Vagina (tissue), 2 donors: ENCODE measurements at regions not wholly inside any gene's neighbourhood (a gene's known extent, or its start where the extent isn't known, plus 50 kb on each side); places are given as distances from the start of the nearest gene placed in this dataset.
"Not testable (repeated sequence)": the region's sequence is repeated elsewhere in the genome, so short reads cannot be mapped to it uniquely, and the experiment has no call there.

Source experiments
- DNase-seq, 2 donors: peaks; one replicate each; pipeline ENCODE4 v3.0.0-alpha.2; 2017; ENCODE audit errors: extremely low spot score in 2 of 2
- H3K27ac ChIP-seq: fragments of 200-600 bp; sonication (generic); one replicate; pipeline ENCODE4 v1.5.1; 2019
- H3K27me3 ChIP-seq: fragments of 200-600 bp; sonication (generic); one replicate; pipeline ENCODE4 v1.5.1; 2019
- H3K36me3 ChIP-seq, 2 donors: fragments of 200-600 bp; sonication (generic); one replicate each; pipeline ENCODE4 v1.5.1; 2017 to 2019
- H3K4me1 ChIP-seq: fragments of 200-600 bp; sonication (generic); one replicate; pipeline ENCODE4 v1.5.1; 2019
- H3K4me3 ChIP-seq, 2 donors: fragments of 200-600 bp; sonication (generic); 1 replicate in 1 of 2; 2 replicates in 1 of 2; pipeline ENCODE4 v1.5.1; 2016 to 2019
- H3K9me3 ChIP-seq: fragments of 200-600 bp; sonication (generic); one replicate; pipeline ENCODE4 v1.5.1; 2019
- CTCF ChIP-seq, 3 experiments: fragments of 450-650 bp in 2 of 3; fragments of 200-600 bp in 1 of 3; sonication (generic) in 1 of 3; IDR thresholded peaks; one replicate each; pipeline ENCODE4 v1.5.1; 2017 to 2019; ENCODE audit warnings: antibody characterized with exemption in 3 of 3, mild to moderate bottlenecking in 2 of 3, moderate library complexity in 2 of 3
- POLR2A ChIP-seq, 2 donors: fragments of 450-650 bp; IDR thresholded peaks; one replicate each; pipeline ENCODE4 v1.6.1; 2017; ENCODE audit warnings: antibody characterized with exemption in 2 of 2, mild to moderate bottlenecking in 2 of 2, moderate library complexity in 2 of 2
- POLR2AphosphoS5 ChIP-seq, 2 donors: sonication (generic); formaldehyde crosslinking; IDR thresholded peaks; one replicate each; pipeline ENCODE4 v1.9.0; 2017; ENCODE audit warnings: antibody characterized with exemption in 2 of 2, mild to moderate bottlenecking in 2 of 2, low read depth in 1 of 2; ENCODE audit not compliant: insufficient read depth in 1 of 2
- intact Hi-C: fragments of 100-400 bp; cut with DNase I; formaldehyde crosslinking; loops from one replicate; pipeline ENCODE4 v1.15.1; 2023

DNA sequence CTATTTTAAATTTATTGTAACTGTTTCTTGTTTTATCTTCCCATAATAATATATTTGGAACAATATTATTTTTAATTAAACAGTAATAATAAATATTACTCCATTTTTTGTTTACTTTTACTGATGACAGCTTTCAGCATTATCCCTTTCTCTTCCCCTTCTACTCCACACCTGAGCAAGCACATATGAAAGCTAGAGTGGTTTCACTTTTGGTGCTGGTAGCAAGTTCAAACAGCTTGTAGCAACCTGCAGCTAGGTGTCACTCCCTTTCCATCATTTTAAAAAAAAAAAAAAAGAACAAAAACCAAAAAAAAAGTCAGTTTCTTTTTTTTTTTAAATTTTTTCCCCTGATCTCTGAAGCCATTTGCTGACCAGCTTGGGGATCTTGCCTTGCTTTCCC is 801.8 kb downstream of the CCDC85A start:
- Histone ChIP-seq H3K36me3 (no peaks in the 10 kb centered on the region), H3K27me3 (no peaks in the 10 kb centered on the region), H3K9me3 (no peaks in the 10 kb centered on the region), H3K4me3 (no peak overlapping the region), H3K27ac (no peak overlapping the region), H3K4me1 (no peaks in the 10 kb centered on the region)
- no peak for DNase-seq
- no peak for TF ChIP-seq CTCF (IDR thresholded peaks at IDR 0.05)
- no peak for TF ChIP-seq POLR2AphosphoS5 (IDR thresholded peaks at IDR 0.05; ENCODE audit: insufficient read depth in 1 of 2, low read depth in 1 of 2)
- TF ChIP-seq POLR2A (IDR thresholded peaks at IDR 0.05) = no peak
- intact Hi-C loops = no loop called here

GRCh38 chr2:57022496-57022895 is 838.7 kb downstream of the CCDC85A start:
- H3K36me3 ChIP-seq = no peaks in the 10 kb centered on the region
- DNase-seq = no peak
- no peaks in the 10 kb centered on the region for H3K4me1 ChIP-seq
- H3K9me3 ChIP-seq = no peaks in the 10 kb centered on the region
- H3K4me3 ChIP-seq = no peak overlapping the region
- no peaks in the 10 kb centered on the region for H3K27me3 ChIP-seq
- intact Hi-C loops = no loop called here
- H3K27ac ChIP-seq = no peak overlapping the region
- TF ChIP-seq CTCF (IDR thresholded peaks at IDR 0.05) (no peak), POLR2AphosphoS5 (IDR thresholded peaks at IDR 0.05; ENCODE audit: insufficient read depth in 1 of 2, low read depth in 1 of 2) (no peak), POLR2A (IDR thresholded peaks at IDR 0.05) (no peak)

GRCh38 chr2:57044931-57045635 is 861.3 kb downstream of the CCDC85A start:
- H3K4me1 ChIP-seq = no peaks in the 10 kb centered on the region
- H3K27me3 ChIP-seq = no peaks in the 10 kb centered on the region
- TF ChIP-seq CTCF (IDR thresholded peaks at IDR 0.05) (no peak), POLR2AphosphoS5 (IDR thresholded peaks at IDR 0.05; ENCODE audit: insufficient read depth in 1 of 2, low read depth in 1 of 2) (no peak), POLR2A (IDR thresholded peaks at IDR 0.05) (no peak)
- no peak overlapping the region for H3K27ac ChIP-seq
- no peaks in the 10 kb centered on the region for H3K9me3 ChIP-seq
- DNase-seq = no peak
- intact Hi-C loops = no loop called here
- H3K4me3 ChIP-seq = no peak overlapping the region
- no peaks in the 10 kb centered on the region for H3K36me3 ChIP-seq

- H3K36me3 ChIP-seq = no peaks in the 10 kb centered on the region
- DNase-seq = no peak
- intact Hi-C loops = no loop called here
- no peaks in the 10 kb centered on the region for H3K4me1 ChIP-seq
- no peaks in the 10 kb centered on the region for H3K9me3 ChIP-seq
- TF ChIP-seq POLR2A (IDR thresholded peaks at IDR 0.05) (no peak), CTCF (IDR thresholded peaks at IDR 0.05) (no peak), POLR2AphosphoS5 (IDR thresholded peaks at IDR 0.05; ENCODE audit: insufficient read depth in 1 of 2, low read depth in 1 of 2) (no peak)
- no peaks in the 10 kb centered on the region for H3K27me3 ChIP-seq
- H3K27ac ChIP-seq = no peak overlapping the region
- H3K4me3 ChIP-seq = no peak overlapping the region
Measured at GRCh38 chr2:57049273-57049672, 865.5 kb downstream of the CCDC85A start.

GRCh38 chr2:57050007-57050406 is 866.2 kb downstream of the CCDC85A start:
- no peaks in the 10 kb centered on the region for H3K36me3 ChIP-seq
- intact Hi-C loops = no loop called here
- DNase-seq = no peak
- no peaks in the 10 kb centered on the region for H3K4me1 ChIP-seq
- TF ChIP-seq POLR2AphosphoS5 (IDR thresholded peaks at IDR 0.05; ENCODE audit: insufficient read depth in 1 of 2, low read depth in 1 of 2) (no peak), CTCF (IDR thresholded peaks at IDR 0.05) (no peak), POLR2A (IDR thresholded peaks at IDR 0.05) (no peak)
- H3K4me3 ChIP-seq = no peak overlapping the region
- H3K27ac ChIP-seq = no peak overlapping the region
- H3K27me3 ChIP-seq = no peaks in the 10 kb centered on the region
- H3K9me3 ChIP-seq = no peaks in the 10 kb centered on the region

DNA sequence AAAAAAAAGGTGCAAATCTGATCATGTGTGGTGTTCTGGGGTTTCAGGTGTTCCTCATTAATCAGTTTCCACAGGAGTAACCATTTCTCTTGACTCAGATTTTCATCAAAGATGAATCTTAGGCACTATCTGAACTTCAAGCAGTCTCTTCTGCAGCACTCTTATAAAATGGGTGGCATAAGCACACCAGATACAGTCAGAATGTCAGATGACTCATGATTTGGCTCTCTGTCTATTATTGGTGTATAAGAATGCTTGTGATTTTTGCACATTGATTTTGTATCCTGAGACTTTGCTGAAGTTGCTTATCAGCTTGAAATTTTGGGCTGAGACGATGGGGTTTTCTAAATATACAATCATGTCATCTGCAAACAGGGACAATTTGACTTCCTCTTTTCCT is 882.5 kb downstream of the CCDC85A start:
- H3K4me1 ChIP-seq, intact Hi-C loops, H3K27me3 ChIP-seq, DNase-seq, H3K9me3 ChIP-seq, H3K4me3 ChIP-seq, H3K36me3 ChIP-seq, H3K27ac ChIP-seq: not testable (repeated sequence)
